ENCODE measurements at regions not wholly inside any gene's neighbourhood (a gene's known extent, or its start where the extent isn't known, plus 50 kb on each side); places are given as distances from the start of the nearest gene placed in this dataset.

GRCh38 chr16:8103649-8104289 lies 486.5 kb downstream of the TMEM114 start:
- H2AK5ac ChIP-seq (ENCODE audit: low read depth, low read length) = no peak overlapping the region
- H2AFZ ChIP-seq (ENCODE audit: low read length) = no peak overlapping the region
- H2BK120ac ChIP-seq (replicated peaks; ENCODE audit: low read depth, low read length) = no peak overlapping the region
- WGBS, 2 experiments (ENCODE audit: extremely low coverage in 1 of 2, insufficient coverage in 1 of 2, insufficient read length in 1 of 2, insufficient replicate concordance in 2 of 2, low coverage in 1 of 2, low lambda C conversion rate in 2 of 2, missing lambda C conversion rate in 1 of 2) = 97% methylated on average over 8 of the region's 8 CpGs; no CpG with 5 or more reads in 1 of the 2 experiments
- no peaks in the 10 kb centered on the region for H4K20me1 ChIP-seq (replicated peaks in 1 of 2; ENCODE audit: control insufficient read depth in 1 of 2, insufficient read depth in 2 of 2, low read length in 2 of 2)
- ChIA-PET CTCF (ENCODE audit: partially characterized antibody) (interaction anchor here (0.6 kb wide), 1 partner anchor 128 kb away, joined by 3 read pairs; no protein-coding TSS in a partner anchor), POLR2A (ENCODE audit: partially characterized antibody) (no interaction called here)
- no peak overlapping the region for H3K14ac ChIP-seq (ENCODE audit: insufficient read length)
- H2BK12ac ChIP-seq (ENCODE audit: low read depth, low read length) = no peak overlapping the region
- no peaks in the 10 kb centered on the region for H3K79me2 ChIP-seq (ENCODE audit: control insufficient read depth in 1 of 2, insufficient read depth in 2 of 2, low read length in 2 of 2)
- no peaks in the 10 kb centered on the region for H3K23me2 ChIP-seq (ENCODE audit: low read depth, low read length)
- no peak overlapping the region for H4K8ac ChIP-seq (ENCODE audit: extremely low read depth, insufficient read depth, low read length)
- no peak overlapping the region for H3K4me2 ChIP-seq (ENCODE audit: insufficient read depth in 1 of 2, low read depth in 2 of 2, low read length in 2 of 2)
- no peaks in the 10 kb centered on the region for H3K4me1 ChIP-seq (replicated peaks in 1 of 4; ENCODE audit: control insufficient read depth in 3 of 4, insufficient read depth in 4 of 4, low read length in 3 of 4)
- H3K4ac ChIP-seq (replicated peaks; ENCODE audit: insufficient read length, low read depth, low read length) = no peak overlapping the region
- H3K9me3 ChIP-seq (ENCODE audit: insufficient read depth in 2 of 2, low read depth in 1 of 2, low read length in 1 of 2) = no peaks in the 10 kb centered on the region
- no peak overlapping the region for H3K23ac ChIP-seq (ENCODE audit: insufficient read length)
- H4K91ac ChIP-seq (replicated peaks; ENCODE audit: insufficient read length, low read length) = no peak overlapping the region
- H2BK15ac ChIP-seq (ENCODE audit: low read length) = no peak overlapping the region
- FAIRE-seq (no peak), DNase-seq (ENCODE audit: low read depth in 1 of 2, low spot score in 2 of 2) (no peak)
- H3K27me3 ChIP-seq (replicated peaks in 1 of 4; ENCODE audit: control insufficient read depth in 3 of 4, extremely low read depth in 1 of 4, insufficient read depth in 3 of 4, low read length in 3 of 4) = no peaks in the 10 kb centered on the region
- no peaks in the 10 kb centered on the region for H3K36me3 ChIP-seq (ENCODE audit: control insufficient read depth in 2 of 4, insufficient read depth in 4 of 4, low read length in 3 of 4)
- no peaks in the 10 kb centered on the region for H3K79me1 ChIP-seq (ENCODE audit: low read depth, low read length)
- H3K9ac ChIP-seq (replicated peaks in 1 of 4; ENCODE audit: extremely low read depth in 1 of 4, low read depth in 3 of 4, low read length in 3 of 4) = no peak overlapping the region
- no peak overlapping the region for H3K27ac ChIP-seq (ENCODE audit: low read depth, low read length)
- H3K56ac ChIP-seq (replicated peaks; ENCODE audit: insufficient read length, low read depth, low read length) = no peak overlapping the region
- no peak overlapping the region for H2BK20ac ChIP-seq (ENCODE audit: low read length)
- H2BK5ac ChIP-seq (ENCODE audit: low read depth, low read length) = no peak overlapping the region
- H3K4me3 ChIP-seq (ENCODE audit: extremely low read depth in 1 of 4, insufficient read depth in 2 of 4, low read depth in 3 of 4, low read length in 4 of 4) = no peak overlapping the region
- H3K18ac ChIP-seq (ENCODE audit: extremely low read depth, low read length) = no peak overlapping the region
- no peak overlapping the region for H4K5ac ChIP-seq (ENCODE audit: insufficient read length, low read depth, low read length)
- TF ChIP-seq POLR2AphosphoS5 (IDR thresholded peaks at IDR 0.05; ENCODE audit: low read depth, low read length) (no peak), MAX (IDR thresholded peaks at IDR 0.05) (no peak), MAFK (IDR thresholded peaks at IDR 0.05; ENCODE audit: low read depth, low read length) (no peak), CBX8 (IDR thresholded peaks at IDR 0.05; ENCODE audit: borderline replicate concordance, low read depth, low read length) (no peak), USF2 (IDR thresholded peaks at IDR 0.05; ENCODE audit: low read length) (no peak), CTCF (IDR thresholded peaks at IDR 0.05; ENCODE audit: control extremely low read depth in 1 of 3, insufficient read depth in 1 of 3, low read depth in 1 of 3, low read length in 3 of 3) (no peak), NANOG (IDR thresholded peaks at IDR 0.05; ENCODE audit: insufficient read depth, low read depth, low read length, poor library complexity, severe bottlenecking) (no peak)
